Stimulated activated CD8-positive, alpha-beta memory T cell treated with anti-CD3 and anti-CD28 coated beads, Interleukin-4, amount 100 ng/mL, for 1 hour (primary cell): ENCODE measurements at regions not wholly inside any gene's neighbourhood (a gene's known extent, or its start where the extent isn't known, plus 50 kb on each side); places are given as distances from the start of the nearest gene placed in this dataset.
"Not testable (repeated sequence)": the region's sequence is repeated elsewhere in the genome, so short reads cannot be mapped to it uniquely, and the experiment has no call there.

ENCODE experiments used
- DNase-seq, 2 donors: peaks; one replicate each; pipeline ENCODE4 v3.0.0-alpha.2; 2020; ENCODE audit warnings: low read depth in 2 of 2, low spot score in 1 of 2

DNA sequence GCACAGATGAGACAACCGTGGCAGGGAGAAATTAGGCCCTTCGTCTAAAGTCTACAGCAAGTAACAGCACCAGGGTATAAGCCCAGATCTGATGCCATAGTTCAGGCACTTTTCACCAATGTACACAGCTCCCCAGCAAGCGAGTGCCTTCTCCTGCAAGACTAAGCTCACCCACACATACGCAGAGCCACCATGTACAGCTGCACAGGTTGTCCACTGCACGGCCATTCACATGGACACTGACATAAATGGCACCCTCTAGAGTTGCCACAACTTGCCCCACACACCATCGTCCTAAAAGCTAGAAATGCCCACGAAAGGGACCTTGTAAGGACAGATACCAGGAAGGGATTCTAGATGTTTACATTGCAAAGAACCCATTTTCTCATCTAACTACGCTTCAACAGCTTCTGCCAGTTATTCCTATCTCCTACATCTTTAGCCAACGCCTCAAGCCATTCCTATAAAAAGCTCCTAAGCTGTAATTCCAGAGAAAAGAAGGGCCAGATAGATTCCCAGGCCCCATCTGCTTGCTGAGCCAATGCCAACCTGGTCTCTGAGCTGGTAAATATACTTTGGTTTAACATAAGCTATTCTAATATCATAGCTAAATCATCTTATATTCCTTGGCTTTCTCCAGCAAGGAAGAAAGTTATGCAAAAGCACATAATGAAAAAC is 174.0 kb upstream of the KAZN start:
- DNase-seq, result no peak

DNA sequence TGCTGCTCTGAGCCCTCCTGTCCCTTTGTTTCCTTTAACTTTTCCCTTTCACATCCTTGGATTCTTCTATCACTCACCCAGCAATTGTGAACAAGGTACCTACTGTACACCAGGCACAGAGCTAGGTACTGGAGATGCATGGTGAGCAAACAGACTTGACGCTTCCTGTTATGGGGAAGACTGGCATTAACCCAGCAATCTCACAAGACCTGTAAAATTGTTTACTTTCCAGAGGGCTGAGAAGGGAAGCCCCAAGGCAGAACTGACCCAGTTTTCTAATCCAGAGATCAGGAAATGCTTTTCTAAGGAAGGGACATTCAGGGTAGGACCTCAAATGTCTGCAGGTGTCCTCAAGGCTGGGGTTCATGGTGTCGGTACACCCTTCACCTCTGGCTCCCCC is 171.6 kb upstream of the KAZN start:
- no peak for DNase-seq

DNA sequence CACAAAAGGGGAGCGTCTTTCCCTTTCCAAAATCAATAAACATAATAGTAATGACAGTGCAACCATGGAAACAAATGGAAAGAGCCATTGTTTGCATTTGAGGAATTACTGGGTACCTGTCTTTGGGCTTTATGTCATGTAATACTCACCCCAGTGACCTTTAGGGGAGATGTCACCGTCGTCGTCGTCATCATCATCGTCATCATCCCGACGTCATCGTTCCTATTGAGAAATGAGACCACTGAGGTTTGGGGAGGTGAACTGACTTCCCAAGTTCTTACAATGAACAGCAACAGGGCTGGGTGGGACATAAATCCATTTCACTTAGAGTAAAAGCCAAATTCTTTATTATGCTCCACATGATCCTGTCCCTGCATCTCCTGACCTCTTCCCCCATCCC is 168.9 kb upstream of the KAZN start:
- DNase-seq, result no peak

- DNase-seq, result not testable (repeated sequence)
Measured at GRCh38 chr1:14432728-14433127, 165.8 kb upstream of the KAZN start.

GRCh38 chr1:14435368-14436023 is 163.0 kb upstream of the KAZN start:
- DNase-seq, result no peak

GRCh38 chr1:14437417-14437918 is 161.0 kb upstream of the KAZN start:
- DNase-seq, result no peak

DNA sequence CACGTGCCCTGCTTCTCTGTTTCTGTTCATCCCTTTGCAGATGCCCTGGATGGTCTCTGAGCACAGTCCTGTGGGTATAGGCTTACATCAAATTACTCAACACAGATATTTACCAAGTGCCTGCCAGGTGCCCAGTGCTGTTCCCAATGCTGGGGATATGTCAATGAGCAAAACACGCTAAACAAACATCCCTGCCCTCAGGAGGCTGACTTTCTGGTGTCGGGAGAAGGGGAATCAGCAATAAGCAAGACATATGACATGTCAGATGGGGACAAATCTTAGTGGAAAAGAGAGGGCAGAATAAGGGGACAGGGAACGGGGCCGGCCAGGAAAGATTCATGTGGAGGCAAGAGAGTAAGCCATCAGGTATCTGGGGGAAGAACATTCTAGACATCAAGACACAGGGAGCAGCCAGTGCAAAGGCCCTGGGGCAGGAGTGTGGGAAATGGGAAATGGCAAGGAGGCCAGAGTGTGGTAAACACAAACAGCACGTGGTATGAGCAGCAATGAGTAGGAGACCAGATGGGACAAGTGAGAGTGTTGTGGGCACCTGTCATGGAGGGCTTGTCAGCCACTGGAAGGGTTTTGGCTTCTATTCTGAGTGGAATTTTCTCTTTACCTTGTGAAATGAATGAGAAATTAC is 160.2 kb upstream of the KAZN start:
- no peak for DNase-seq

DNA sequence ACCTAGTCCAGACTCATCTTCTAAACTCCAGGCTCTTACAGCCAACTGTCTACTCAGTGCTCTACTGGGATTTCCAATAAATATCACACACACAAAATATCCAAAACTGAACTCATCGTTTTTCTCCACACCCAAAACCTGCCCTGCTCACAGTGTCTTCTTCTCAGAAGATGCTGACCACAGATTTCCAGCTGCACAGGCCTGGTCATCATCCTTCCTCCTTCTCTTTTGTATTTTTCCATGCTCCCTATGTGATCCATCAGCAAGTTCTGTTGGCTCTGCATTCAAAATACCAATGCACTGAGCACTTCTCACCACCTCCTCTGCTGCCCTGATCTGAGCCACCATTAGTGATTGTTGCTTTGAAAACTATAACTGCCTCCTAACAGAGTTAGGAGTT is 159.5 kb upstream of the KAZN start:
- no peak for DNase-seq

DNA sequence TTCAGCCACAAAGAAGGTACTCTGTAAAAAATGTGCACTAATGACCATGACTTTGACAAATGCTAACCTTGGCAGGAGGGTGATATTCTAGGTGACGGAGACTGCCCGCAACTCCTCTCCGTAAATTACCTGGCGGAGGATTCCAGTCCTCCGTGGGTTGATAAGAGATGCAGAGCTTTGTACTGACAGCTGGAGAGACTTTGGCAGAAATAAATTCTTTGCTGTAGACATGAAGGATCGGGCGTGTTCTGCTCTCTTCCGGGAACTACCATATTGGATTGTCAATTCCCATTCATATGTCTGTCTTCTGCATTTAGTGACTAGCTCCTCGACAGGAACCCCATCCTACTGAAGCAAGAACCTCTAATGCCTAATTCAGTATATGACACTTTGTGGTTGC is 158.3 kb upstream of the KAZN start:
- no peak for DNase-seq

GRCh38 chr1:14440731-14441130 is 157.8 kb upstream of the KAZN start:
- no peak for DNase-seq

DNA sequence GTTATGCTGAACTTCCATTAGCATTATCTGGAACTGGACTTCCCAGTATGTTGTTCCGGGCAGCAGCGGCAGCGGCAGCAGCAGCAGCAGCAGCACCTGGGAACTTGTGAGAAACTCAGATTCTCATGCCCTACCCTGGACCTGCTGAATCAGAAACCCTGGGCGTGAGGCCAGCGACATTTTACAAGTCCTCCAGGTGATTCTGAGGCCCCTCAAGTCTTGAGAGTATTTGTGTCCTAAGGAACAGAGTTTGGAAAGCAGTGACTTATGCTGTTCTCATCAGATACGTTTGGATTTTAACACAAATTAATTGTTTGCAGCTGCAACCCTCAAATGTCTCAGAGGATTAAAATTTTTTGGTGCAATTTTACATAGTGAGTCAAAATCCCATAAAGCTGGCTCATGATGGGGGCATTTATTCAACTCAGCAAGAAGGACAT is 157.2 kb upstream of the KAZN start:
- no peak for DNase-seq

GRCh38 chr1:14442669-14443068 is 155.8 kb upstream of the KAZN start:
- no peak for DNase-seq

DNA sequence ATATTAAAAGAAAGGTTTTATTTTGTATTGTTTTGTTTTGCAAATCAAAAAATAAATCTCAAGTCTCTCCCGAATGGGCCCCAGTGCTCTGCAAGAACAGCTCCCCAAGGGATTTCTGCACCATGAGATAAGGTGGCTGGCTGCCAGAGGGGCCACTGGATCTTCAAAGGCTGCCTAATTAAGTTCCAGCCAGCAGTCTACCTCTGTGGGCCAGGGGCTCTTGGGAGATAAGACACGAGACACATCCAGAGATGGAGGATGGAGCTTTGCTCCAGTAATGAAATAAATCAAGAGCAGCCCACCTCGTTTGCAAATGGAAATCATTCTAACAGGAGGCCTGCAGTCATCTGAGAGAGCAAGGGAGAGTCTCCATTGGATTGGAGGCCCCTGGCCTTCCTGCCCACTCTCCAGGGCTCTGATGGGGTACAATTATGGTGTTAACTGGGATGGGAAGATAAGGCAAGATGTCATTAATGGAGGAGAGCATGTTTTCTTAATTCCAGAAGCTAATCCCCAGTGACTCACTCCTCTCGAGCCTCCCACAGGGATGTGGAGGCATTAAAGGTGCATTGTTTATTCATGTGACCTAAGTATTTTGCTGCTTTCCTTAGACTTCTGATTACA is 155.2 kb upstream of the KAZN start:
- DNase-seq, result no peak

DNA sequence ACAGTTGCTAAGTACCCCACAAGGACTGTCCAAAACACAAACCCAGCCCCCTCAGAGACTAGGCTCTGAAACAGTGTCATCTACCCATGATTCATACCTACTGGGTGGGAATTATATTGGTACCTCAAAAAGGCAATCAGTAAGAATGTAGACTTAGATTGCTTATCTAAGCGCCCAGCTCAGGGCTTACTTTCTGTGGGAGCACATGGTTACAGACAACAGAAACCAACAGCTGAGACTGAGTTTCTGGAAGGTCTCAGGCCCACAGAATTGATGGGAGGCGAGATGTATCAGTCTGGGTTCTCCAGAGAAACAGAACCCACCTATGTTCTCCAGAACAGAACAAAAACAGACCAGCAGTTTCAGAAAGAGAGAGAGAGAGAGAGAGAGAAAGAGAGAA is 147.3 kb upstream of the KAZN start:
- no peak for DNase-seq

- DNase-seq, result no peak
Measured at GRCh38 chr1:14452551-14452950, 145.9 kb upstream of the KAZN start.

GRCh38 chr1:14460173-14460572 is 138.3 kb upstream of the KAZN start:
- no peak for DNase-seq

DNA sequence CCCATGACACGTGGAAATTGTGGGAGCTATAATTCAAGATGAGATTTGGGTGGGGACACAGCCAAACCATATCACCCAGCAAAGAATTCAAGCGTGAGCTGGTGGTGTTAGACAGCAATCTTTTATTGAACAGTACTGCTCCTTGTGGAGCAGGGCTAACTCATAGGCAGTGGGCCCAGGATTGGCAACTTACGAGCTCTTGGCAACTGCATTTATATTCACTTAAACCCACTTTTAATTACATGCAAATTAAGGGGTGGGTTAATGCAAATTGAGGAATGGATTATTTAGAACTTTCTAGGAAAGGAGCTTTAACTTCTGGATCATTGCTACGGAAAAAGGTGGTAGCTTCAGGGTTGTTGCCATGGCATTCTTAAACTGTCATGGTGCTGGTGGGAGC is 135.6 kb upstream of the KAZN start:
- DNase-seq, result no peak

- no peak for DNase-seq
Measured at GRCh38 chr1:14466006-14466405, 132.5 kb upstream of the KAZN start.

DNA sequence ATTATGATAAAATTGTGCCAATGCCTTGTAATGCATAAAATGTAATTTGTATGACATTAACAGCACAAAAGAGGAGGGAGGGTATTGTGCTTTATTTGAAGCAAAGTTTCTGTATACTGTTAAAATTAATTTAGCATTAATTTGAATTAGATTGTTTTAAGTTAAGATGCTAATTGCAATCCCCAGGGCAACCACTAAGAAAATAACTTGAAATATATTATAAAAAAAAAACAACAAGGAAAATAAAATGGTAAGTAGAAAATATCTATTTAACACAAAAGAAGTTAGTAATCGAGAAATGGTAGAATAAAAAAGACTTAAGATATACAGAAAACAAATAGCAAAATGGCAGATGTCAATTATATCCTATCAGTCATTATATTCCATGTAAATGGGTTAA is 131.4 kb upstream of the KAZN start:
- no peak for DNase-seq

- DNase-seq, result no peak
Measured at GRCh38 chr1:14468751-14469150, 129.7 kb upstream of the KAZN start.

GRCh38 chr1:14470802-14471201 is 127.7 kb upstream of the KAZN start:
- no peak for DNase-seq

GRCh38 chr1:14474856-14475255 is 123.6 kb upstream of the KAZN start:
- DNase-seq, result no peak
